ENCODE measurements at regions not wholly inside any gene's neighbourhood (a gene's known extent, or its start where the extent isn't known, plus 50 kb on each side); places are given as distances from the start of the nearest gene placed in this dataset.

DNA sequence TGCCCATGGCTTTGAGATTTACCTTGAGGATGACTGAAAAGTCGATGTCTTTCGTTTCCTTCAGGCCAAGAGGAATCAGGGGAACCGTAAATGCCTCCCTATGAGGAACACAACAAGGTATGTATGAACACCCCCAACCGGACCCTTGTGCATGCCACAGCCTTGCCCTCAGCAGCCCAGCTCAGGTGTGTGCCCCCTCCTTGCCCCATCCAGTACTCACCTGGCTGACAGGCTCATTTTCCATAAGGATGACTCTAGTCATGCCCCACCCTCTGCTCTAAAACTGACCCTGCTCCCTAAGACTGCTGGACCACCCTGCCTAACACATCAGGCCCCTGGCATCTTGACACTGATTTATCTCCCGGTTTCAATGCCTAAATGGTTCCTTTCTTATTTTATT lies 270.0 kb downstream of the GOLGA6L6 start:
- RAD21 ChIA-PET (ENCODE audit: low non-redundant PET in 1 of 2, low total read pairs in 2 of 2, uncharacterized antibody in 2 of 2, unreplicated experiment in 2 of 2) = no interaction called here
- H3K4me1 ChIP-seq (ENCODE audit: control insufficient read depth in 1 of 2, insufficient read depth in 2 of 2, low read length in 2 of 2) = no peaks in the 10 kb centered on the region
- H3K9ac ChIP-seq (ENCODE audit: low read length) = no peak overlapping the region
- H3K36me3 ChIP-seq (ENCODE audit: control insufficient read depth in 1 of 2, insufficient read depth in 2 of 2, low read length in 2 of 2) = no peaks in the 10 kb centered on the region
- CTCF ChIA-PET = no interaction called here
- no TSS peak for BruUV-seq (replicated peaks)
- no peak overlapping the region for H3K27ac ChIP-seq (ENCODE audit: low read depth, low read length)
- intact Hi-C loops (cut with micrococcal nuclease) = no loop called here
- peaks cover 40 to 43% of the 10 kb centered on the region in 2 experiments; a peak in 2 of 4 replicates for H3K9me3 ChIP-seq (ENCODE audit: control insufficient read depth in 1 of 2, insufficient read depth in 1 of 2, low read depth in 1 of 2, low read length in 2 of 2)
- POLR2A ChIA-PET = no interaction called here
- H3K4me3 ChIP-seq (replicated peaks in 1 of 2; ENCODE audit: low read depth in 1 of 2, low read length in 2 of 2) = no peak overlapping the region
- no peak overlapping the region for H3K4me2 ChIP-seq (ENCODE audit: low read length)
- TF ChIP-seq, protein P1, sequence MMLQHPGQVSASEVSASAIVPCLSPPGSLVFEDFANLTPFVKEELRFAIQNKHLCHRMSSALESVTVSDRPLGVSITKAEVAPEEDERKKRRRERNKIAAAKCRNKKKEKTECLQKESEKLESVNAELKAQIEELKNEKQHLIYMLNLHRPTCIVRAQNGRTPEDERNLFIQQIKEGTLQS (IDR thresholded peaks at IDR 0.05) = no peak
- TF ChIP-seq TCF7L2 (IDR thresholded peaks at IDR 0.05; ENCODE audit: borderline replicate concordance, extremely low read depth, insufficient read depth, insufficient read length) = no peak
- no peak for TF ChIP-seq ZFX (IDR thresholded peaks at IDR 0.05)
- no peak for TF ChIP-seq SP1 (IDR thresholded peaks at IDR 0.05; ENCODE audit: low read depth)
- TF ChIP-seq EZH2phosphoT487 (IDR thresholded peaks at IDR 0.05; ENCODE audit: borderline replicate concordance) = no peak
- TF ChIP-seq, protein P2, sequence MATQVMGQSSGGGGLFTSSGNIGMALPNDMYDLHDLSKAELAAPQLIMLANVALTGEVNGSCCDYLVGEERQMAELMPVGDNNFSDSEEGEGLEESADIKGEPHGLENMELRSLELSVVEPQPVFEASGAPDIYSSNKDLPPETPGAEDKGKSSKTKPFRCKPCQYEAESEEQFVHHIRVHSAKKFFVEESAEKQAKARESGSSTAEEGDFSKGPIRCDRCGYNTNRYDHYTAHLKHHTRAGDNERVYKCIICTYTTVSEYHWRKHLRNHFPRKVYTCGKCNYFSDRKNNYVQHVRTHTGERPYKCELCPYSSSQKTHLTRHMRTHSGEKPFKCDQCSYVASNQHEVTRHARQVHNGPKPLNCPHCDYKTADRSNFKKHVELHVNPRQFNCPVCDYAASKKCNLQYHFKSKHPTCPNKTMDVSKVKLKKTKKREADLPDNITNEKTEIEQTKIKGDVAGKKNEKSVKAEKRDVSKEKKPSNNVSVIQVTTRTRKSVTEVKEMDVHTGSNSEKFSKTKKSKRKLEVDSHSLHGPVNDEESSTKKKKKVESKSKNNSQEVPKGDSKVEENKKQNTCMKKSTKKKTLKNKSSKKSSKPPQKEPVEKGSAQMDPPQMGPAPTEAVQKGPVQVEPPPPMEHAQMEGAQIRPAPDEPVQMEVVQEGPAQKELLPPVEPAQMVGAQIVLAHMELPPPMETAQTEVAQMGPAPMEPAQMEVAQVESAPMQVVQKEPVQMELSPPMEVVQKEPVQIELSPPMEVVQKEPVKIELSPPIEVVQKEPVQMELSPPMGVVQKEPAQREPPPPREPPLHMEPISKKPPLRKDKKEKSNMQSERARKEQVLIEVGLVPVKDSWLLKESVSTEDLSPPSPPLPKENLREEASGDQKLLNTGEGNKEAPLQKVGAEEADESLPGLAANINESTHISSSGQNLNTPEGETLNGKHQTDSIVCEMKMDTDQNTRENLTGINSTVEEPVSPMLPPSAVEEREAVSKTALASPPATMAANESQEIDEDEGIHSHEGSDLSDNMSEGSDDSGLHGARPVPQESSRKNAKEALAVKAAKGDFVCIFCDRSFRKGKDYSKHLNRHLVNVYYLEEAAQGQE (IDR thresholded peaks at IDR 0.05; ENCODE audit: low read depth) = no peak
- no peak for TF ChIP-seq CEBPB (IDR thresholded peaks at IDR 0.05; ENCODE audit: low read depth)
- TF ChIP-seq, protein P3, sequence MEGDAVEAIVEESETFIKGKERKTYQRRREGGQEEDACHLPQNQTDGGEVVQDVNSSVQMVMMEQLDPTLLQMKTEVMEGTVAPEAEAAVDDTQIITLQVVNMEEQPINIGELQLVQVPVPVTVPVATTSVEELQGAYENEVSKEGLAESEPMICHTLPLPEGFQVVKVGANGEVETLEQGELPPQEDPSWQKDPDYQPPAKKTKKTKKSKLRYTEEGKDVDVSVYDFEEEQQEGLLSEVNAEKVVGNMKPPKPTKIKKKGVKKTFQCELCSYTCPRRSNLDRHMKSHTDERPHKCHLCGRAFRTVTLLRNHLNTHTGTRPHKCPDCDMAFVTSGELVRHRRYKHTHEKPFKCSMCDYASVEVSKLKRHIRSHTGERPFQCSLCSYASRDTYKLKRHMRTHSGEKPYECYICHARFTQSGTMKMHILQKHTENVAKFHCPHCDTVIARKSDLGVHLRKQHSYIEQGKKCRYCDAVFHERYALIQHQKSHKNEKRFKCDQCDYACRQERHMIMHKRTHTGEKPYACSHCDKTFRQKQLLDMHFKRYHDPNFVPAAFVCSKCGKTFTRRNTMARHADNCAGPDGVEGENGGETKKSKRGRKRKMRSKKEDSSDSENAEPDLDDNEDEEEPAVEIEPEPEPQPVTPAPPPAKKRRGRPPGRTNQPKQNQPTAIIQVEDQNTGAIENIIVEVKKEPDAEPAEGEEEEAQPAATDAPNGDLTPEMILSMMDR (IDR thresholded peaks at IDR 0.05 in 2 of 3, conservative IDR thresholded peaks at IDR 0.05 in 1 of 3; ENCODE audit: borderline replicate concordance in 1 of 3, insufficient read depth in 1 of 3, low read depth in 2 of 3, low read length in 2 of 3) = no peak
- TF ChIP-seq ELF1 (IDR thresholded peaks at IDR 0.05; ENCODE audit: borderline replicate concordance, low read depth) = no peak
- TF ChIP-seq ZNF274 (IDR thresholded peaks at IDR 0.05; ENCODE audit: low read depth, low read length) = no peak
- TF ChIP-seq POLR2A (IDR thresholded peaks at IDR 0.05; ENCODE audit: borderline replicate concordance, extremely low read depth, insufficient read depth, insufficient read length) = no peak
- no peak for TF ChIP-seq EGR1 (IDR thresholded peaks at IDR 0.05; ENCODE audit: low read depth)
- TF ChIP-seq, protein P4, sequence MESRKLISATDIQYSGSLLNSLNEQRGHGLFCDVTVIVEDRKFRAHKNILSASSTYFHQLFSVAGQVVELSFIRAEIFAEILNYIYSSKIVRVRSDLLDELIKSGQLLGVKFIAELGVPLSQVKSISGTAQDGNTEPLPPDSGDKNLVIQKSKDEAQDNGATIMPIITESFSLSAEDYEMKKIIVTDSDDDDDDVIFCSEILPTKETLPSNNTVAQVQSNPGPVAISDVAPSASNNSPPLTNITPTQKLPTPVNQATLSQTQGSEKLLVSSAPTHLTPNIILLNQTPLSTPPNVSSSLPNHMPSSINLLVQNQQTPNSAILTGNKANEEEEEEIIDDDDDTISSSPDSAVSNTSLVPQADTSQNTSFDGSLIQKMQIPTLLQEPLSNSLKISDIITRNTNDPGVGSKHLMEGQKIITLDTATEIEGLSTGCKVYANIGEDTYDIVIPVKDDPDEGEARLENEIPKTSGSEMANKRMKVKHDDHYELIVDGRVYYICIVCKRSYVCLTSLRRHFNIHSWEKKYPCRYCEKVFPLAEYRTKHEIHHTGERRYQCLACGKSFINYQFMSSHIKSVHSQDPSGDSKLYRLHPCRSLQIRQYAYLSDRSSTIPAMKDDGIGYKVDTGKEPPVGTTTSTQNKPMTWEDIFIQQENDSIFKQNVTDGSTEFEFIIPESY (IDR thresholded peaks at IDR 0.05; ENCODE audit: extremely low read depth, insufficient replicate concordance, low read length) = no peak
- no peak for TF ChIP-seq YY1 (IDR thresholded peaks at IDR 0.05; ENCODE audit: extremely low read depth, insufficient replicate concordance, low read depth, low read length)
- TF ChIP-seq CBX3 (IDR thresholded peaks at IDR 0.05; ENCODE audit: low read depth) = no peak
- no peaks in the 10 kb centered on the region for H4K20me1 ChIP-seq (ENCODE audit: insufficient read depth)
- no peaks in the 10 kb centered on the region for H3K27me3 ChIP-seq (ENCODE audit: insufficient read depth, low read length)
- H2AFZ ChIP-seq (ENCODE audit: low read depth, low read length, poor library complexity, severe bottlenecking) = no peak overlapping the region
- H3K79me2 ChIP-seq (ENCODE audit: insufficient read depth, low read length) = no peaks in the 10 kb centered on the region
- DNase-seq (ENCODE audit: low read depth, low spot score) (no peak), ATAC-seq (no peak)
- no peaks in the 10 kb centered on the region for H3K9me2 ChIP-seq (ENCODE audit: insufficient read depth)

All from HCT116 (cell line).